Activated effector memory CD4-positive, alpha-beta T cell treated with anti-CD3 and anti-CD28 coated beads, Interleukin-2, amount 50 U/mL, for 16 hours (primary cell): ENCODE measurements at regions not wholly inside any gene's neighbourhood (a gene's known extent, or its start where the extent isn't known, plus 50 kb on each side); places are given as distances from the start of the nearest gene placed in this dataset.

Experiments
- DNase-seq: peaks from one replicate; pipeline ENCODE4 v3.0.0-alpha.2; 2020

DNA sequence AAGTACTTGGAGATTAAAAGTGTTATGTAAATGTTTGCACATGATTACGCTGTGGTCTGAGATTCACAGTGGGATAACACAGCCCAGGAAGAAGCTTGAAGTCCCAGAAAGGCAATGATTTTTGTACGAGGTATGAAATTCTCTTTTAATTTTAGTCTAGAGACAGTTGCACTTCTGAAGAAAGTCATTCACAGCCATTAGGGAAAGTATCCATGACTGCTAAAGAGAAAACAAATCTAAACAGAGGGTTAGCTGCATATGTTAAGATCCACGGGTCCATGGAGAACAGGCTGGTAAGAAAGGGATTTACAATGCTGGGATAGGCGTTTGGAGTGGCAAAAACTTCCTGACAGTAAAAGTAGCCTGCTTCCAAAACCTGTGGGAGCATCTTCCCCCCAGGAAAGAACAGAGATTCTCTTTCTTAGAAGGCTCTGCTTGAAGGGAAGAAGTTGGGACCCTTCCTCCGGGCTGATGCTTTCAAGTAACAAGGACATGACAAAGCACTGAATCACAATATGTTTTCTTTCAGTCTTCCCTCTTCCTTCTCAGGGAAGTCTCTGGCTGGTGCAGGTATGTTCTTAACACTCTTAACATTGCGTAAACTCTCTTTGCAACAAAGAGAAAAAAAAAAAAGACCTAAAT lies 220.8 kb upstream of the CELF2 start:
- no peak for DNase-seq

DNA sequence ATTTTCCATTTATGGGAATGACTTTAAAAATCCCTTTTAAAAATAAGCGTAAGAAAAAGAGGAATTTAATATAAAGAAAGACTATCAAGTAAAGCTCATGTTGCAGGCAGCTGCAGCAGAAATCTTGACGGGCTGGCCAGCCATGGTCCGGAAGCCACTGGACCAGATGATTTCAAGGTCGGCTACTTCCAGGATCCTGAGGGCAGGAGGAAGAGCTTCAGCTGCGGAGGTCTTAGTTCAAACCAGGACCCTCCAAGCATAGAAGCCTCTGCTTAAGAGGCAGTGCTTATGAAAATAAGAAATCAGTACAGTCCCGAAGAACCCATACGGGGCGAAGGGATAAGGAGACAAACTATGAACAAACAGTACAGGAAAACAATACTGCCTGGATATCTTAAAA lies 220.2 kb upstream of the CELF2 start:
- no peak for DNase-seq

DNA sequence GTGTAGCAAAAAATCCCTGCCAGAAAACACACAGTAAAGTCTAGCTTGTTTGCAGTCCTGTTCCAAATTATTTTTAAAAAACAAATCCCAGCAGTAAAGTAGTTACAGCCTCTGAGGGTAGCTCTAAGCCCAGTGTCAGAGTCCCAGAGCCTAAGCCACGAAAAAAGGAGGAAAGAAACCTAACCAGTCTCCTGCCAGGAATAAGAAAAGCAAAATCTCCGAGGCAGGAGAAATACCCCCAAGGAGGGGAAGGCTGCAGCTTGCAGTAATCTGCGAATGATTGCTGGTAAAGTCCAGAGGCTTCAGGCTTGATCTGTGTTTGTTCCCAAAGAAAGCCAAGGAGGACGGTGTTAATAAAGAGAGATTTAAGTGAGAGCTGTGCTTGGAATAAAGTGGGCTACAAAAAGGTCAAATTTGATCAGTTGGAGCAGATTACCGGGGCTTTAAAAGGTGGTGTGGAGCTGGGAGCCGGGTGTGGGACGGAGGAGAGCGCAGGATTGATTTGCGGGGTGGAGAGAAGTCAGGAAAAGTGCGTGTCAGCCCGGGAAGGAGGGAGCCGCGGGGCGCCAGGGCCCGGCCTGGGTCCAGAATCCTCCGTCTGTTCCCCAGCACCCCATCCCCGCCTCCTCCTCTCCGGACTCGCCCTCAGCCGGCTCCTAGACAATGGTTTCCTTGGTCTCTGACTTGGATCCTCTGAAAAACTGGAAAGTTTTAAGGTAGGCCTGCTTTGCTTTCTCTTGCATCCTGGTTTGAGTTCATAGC lies 219.4 kb upstream of the CELF2 start:
- no peak for DNase-seq

DNA sequence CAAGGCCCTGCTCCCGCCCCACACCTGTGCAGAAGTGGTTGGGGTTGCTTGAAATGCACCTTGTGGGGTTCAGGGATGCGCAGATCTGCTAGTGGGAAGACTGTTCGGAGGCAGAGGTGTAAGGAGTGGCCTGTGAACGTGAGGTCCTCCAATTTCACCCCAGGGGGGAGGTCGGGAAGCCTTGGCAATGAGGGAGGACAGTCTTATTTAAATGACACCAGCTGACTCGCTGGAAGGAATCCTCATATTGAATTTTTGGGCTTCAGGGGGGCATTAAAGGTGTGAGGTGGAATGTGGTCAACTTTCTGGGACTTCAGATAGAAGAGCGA lies 218.8 kb upstream of the CELF2 start:
- DNase-seq = no peak

DNA sequence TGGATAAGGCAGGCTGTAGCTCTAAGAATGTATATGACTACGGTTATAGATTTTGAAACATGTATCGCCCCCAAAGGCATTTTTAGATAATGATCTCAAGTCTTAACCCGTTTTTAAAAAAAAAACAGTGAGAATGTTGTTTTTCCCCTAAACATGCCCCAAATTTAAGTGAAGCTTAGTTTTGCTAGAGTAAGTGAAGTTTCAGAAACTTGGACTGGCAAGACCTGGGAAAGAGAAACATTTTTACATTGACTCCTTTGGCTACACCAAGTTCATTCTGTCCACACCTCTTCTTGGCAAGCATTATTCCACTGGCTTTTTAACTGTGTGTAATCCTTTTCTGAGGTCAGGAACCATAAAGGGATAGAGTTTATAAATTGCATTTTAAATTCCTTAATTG lies 216.7 kb upstream of the CELF2 start:
- DNase-seq = no peak

DNA sequence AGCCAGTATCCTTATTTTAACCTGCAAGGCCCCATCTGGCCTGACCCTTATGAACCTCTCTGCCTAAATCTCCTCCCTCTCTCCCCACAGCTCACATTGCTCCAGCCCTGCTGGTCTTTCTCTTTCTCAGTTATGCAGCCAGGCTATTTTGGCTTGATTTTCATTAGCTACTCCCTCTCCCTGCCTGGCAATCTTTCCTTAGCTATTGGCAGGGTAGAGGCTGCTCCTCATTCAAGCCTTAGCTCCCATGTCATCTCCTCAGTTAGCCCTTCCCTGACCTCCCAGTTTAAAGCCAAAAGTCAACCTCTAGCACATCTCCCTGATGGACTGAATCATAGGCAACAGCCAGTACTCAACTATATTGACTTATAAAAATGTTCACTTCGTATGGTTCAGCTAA lies 214.4 kb upstream of the CELF2 start:
- no peak for DNase-seq

DNA sequence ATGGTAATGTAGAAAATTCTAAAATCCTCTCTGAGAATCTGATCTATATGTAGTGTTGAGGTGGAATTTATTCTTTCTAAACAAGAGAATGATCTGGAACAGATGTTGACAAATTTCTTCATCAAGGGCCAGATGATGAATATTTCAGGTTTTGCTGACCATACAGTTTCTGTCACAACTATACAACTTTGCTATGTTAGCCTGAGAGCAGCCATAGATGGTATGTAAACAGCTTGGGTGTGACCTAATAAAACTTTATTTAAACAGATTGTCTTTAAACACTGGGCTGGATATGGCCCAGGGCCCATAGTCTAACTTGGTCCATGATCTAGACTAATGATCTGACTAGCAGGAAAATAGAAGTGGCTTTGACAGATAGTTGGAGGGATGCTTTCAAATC lies 213.6 kb upstream of the CELF2 start:
- DNase-seq = no peak

DNA sequence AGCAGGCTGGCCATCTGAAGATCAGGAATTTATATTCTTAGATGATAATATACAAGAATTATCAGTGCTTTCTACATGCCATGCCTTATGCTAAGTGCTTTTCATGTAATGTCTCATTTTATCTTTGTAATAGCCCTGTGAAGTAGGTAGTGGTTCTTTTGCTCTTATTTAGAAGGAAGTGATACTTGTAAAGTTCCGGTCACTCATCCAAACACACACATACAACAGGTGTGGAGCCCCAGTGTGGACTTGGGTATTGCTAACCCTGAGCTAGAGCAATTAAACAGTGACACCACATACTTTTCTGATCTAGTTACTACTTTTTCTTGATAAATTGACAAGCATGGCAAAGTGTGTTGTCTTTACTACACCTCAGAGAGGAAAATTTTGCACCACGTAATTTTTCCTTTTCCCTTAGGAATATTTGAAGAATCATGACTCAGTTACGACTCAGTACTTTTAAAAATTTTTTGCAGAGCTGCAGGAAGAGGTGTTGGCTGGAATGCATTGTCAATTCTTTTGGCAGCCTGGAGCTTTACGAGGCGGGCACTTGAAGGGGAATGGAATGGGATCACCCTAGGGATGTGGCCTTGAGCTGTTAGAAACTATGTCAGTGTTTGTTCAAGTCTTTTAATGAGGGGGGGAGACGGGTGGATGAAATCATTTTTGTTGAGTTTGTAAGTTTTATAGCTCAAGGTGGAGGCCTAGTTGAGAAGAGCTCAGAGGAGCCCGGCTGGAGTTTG lies 212.5 kb upstream of the CELF2 start:
- no peak for DNase-seq

DNA sequence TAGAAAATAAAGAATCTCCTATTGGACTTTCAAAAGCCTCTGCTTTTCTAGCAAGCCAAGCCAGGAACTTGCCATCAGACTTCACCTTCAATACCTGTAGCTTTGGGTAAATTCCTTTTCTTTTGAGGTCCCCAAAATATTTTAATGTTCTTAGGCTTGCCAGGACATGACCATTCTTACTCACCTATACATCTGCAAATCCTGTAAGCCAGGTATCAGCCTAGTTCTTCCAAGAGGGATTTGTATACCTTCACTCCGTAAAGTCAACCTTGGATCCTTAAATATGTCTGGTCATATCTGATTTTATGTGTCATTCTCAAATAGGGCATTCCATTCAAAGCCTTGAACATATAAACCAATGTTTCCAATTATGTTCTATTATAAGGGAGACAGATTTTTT lies 210.6 kb upstream of the CELF2 start:
- DNase-seq = no peak

DNA sequence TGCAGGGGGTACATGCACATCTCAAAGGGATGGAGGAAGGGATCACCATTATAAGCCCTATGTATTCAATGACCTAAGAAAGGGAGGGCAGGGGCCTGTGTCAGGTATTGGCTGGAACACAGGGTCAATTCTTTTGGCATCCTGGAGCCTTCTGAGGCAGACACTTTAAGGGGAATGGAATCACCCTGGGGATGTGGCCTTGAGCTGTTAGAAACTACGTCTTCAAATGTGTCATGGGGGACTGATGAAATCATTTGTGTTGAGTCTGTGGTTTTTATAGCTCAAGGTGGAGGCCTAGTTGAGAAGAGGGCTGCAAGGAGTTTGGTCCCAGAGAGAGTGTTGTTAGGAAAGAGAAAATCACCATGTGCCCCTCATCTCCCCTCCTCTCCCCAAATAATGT lies 206.1 kb upstream of the CELF2 start:
- no peak for DNase-seq

DNA sequence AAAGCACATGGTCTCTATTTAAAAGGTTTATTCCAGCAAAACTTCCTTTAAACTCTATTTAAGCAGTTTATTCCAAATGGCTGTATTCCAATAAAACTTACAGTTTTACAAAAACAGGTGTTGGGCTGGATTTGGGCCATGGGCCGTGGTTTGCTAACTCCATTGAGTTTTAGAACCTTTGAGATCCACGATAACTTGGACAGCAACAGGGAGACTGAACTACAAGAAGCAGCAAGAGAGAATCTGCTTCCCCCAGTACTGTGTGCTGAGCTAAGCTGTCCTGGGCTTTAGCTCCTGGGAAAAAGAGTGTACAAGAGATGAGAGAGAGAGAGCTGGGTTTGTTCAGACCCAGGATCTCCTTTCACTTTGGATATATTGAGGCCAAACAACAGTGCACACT lies 204.0 kb upstream of the CELF2 start:
- DNase-seq = no peak

DNA sequence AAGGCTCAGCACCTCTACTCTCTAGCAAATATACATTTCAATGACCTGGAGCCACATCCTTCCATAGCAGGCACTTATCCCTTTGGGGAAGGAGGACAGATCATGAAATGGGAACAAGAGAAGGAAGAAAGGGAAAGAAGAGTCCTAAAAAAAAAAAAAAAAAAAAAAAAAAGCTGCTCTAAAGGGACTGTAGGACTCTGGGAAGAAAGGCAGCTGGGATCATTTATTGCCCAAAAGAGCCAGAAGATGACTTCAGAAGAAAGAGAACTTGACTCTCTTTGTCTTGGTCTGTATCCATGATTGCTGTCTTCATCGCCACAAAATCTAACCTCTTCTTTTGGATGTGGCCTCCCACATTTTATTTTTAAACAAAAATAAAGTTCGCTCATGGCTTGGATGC lies 203.6 kb upstream of the CELF2 start:
- no peak for DNase-seq

DNA sequence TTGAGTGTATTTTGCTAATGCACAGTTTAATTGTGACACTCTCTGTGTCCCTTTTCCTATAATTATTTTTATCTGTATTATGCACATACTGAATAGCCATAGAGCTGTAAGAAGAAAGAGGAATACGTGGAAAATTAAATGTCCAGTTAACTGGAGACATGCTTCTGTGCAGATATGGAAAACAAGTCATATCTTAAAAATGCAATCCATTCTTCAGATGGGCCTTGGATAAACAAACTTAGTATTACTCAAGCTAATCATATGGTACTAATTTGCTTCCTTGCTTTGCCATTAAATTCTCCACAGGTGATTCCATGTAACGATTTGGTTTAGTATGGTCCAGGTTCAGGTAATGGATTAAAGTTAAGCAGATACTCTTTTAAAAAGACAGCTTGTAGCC lies 201.2 kb upstream of the CELF2 start:
- no peak for DNase-seq

DNA sequence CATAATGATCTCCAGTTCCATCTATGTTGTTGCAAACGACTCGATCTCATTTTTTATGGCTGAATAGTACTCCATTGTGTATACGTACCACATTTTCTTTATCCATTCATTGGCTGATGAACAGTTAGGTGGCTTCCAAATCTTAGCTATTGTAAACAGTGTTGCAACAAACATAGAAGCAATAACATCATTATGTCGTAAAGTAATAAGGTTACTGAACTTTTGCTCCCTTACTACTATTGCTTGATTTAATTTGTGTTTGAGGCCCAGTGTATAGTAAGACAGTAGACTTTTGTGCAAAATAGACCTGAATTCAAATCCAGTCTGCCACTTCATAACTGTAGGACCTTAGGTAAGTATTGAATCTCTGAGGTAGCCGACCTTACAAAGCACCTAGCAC lies 200.1 kb upstream of the CELF2 start:
- DNase-seq = no peak

DNA sequence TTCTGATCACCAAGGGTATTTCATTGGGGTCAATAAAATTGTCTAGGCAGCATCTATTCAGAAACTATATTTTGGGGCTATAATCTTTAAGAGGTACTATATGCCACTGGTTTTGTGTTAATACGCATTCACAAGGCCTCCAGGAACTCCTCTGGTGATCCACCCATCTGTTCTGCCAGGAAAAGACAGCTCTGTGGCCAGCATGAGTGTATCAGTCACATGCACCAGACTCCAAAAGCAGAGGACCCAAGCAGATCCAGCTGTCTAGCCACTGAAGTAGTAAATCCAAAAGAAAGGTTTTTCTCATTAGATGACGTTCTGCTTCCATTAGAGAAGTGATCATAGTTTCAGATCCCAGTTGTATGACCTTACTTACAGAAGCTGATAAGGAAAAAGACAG lies 199.6 kb upstream of the CELF2 start:
- DNase-seq = no peak

DNA sequence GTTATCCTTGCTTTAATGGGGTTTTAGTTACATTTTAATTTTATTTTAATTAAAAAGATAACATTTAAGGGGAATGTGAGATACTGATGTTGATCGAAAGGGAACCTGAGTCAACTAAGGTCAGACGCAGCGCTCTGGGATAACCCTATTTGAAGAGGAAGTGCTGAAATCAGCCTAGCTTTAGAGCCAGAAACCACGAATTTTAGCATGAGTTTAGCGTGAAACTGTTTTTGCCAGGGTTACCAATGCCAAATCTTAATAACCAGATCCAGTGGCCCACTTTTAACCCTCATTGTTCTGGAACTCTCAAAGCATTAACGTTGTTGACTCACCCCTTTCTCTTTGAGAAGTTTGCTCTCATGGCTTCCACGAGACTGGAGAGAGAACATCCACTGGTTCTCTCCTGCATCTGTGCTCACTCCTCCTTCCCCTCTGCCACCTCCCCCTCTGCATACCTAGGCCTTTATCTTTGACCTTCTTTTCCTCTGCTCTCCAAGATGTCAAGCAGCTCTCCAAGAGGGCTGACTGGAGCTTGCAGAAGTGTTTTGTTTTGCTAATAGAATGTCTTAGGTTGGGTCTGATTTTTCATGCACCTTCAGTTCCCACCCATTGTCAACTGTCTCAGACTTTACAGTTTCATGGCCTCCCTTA lies 198.3 kb upstream of the CELF2 start:
- no peak for DNase-seq

DNA sequence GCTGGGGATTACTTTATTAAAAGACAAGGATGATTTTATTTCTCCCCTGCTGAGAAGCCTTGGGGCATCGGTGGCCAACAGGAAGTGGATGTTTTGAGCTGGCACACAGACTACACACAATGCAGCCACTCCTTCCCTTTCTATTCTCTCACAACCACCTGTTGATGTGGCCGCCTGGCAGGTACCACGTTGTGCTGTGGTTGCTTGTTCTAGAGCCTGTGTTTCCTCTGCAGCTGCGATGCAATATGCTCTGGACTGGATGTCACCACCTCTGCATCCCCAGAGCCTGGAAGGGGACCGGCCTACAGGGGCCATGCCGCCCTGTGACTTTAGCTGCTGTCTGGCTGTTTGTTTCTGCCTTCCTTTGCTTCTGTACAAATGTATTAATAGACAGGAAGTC lies 195.7 kb upstream of the CELF2 start:
- no peak for DNase-seq

DNA sequence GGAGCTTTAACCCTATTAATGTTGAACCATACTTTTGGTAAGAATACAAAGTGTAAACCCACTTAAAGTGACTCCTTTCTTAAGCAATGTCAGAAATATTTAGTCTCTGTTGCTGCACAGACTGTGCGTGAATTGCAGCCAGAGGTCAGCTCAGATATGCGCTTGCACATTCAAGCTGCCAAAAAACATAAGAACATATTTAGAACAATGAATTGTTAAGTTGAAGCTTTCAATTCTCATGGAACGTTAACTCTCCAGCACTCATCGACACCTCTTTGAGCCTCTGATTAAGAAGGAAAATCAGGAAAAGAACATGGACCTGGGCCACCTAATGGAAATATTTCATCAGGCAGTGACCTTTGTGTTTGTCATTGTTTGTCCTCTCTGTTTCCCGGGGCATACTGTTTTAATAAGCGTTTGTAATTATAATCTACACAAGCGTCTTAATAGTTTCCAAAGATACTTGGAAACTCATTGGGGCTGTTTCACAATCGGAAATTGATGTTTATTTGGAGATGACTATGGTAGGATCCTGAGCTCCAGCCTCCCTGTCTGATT lies 193.0 kb upstream of the CELF2 start:
- DNase-seq = no peak

DNA sequence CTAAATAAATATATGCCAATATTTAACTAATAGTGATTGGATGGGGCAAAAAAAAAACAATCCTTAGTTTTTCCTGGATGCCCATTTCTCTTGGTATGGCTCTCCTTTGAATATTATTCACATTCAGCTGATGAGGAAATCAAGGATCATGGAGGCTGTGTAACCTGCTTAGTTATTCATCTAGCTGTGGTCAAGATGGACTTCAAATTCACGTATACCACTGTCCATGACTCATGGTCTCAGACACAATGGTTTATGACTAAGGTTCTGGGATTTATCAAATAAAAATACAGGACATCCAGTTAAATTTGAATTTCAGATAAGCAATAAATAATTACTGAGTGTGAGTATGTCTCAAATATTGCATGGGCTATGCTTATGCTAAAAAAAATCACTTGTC lies 191.5 kb upstream of the CELF2 start:
- no peak for DNase-seq

DNA sequence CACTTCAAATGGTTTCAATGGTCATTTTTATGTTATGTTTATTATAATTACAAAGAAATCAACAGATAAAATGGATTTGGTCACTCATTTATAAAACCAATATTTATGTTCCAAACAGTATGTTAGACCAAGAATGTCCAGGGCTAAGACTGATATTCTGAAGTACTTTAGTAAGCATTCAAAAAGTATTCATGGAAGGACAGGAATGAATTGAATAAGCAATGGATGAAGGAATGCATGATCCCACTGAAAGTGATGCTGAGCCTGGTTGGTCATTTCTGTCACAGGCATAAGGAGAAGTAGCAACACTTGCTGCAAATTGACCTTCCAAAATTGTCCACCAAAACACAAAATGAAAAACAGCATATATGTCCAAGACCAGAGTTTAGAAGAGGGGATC lies 189.0 kb upstream of the CELF2 start:
- DNase-seq = no peak

DNA sequence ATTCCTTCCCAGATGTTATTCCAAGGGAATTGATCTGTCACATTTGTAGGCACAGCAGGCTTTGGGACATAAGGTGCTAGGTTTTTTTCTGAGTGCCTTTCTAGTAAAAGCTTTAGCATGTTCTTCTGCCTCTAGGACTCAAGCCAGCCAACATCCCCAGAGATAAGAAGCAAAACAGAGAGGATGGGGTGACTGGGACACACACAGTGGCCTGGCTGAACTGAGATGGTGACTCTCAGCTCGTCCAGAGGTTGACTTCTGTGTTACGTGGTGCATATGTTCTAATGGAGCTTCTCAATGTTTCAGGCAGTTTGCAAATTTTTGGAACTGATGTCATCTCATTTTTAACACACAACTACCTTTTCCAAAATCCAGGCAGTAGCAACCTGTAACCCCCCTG lies 188.1 kb upstream of the CELF2 start:
- DNase-seq = no peak

DNA sequence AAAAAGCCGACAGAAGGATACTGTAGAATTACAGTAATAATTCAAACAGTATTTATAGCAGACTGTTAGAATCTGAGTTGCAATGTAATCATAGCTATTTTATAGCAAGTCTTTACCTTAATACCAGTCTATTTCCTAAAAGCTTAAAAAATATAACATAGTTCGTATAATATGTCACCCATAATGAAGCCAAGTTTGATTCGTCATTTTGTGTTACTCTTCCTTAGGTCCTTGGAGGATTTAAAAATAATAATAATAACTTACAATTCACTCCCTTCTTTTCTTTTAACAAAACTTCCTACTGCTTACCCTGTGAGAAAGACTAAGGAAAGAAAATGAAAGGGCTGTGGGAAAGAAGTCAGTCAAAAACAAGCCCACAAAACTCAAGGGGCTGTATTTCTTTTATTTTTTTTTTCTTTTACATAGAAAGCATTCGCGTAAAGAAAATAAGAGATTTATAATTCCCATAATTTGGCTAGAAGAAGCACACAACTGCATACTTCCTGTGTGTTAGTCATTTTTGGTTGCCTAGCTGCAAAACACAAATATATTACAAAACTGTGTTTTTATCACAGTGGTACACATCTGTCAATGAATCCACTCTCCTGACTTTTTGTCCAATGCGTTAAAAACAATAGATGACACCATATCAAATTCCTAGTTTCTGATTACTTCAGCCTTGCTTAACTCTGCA lies 187.2 kb upstream of the CELF2 start:
- no peak for DNase-seq

DNA sequence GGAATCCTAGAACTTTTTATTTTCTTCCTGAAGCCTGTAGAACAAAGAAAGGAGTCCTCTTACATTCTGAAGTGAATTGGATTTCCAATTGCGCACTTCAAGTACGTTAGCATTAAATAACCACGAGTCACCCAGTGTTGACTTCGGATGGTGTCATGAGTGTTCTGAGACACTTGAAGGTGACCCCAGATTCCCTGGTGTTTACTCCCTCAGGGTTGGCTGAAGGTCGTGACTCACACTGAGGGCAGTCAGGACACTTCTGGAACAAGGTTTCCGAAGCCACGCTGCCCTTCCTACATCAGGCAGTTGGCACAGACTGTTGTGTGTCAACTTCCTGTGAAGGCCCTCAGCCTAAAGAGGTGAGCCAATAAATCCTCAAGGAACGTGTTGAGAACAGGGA lies 186.6 kb upstream of the CELF2 start:
- DNase-seq = no peak
